ENCODE measurements at regions not wholly inside any gene's neighbourhood (a gene's known extent, or its start where the extent isn't known, plus 50 kb on each side); places are given as distances from the start of the nearest gene placed in this dataset.
A peak's percentile ranks its signal among the peaks of the same experiment; 100 is the strongest.
"Not testable (repeated sequence)": the region's sequence is repeated elsewhere in the genome, so short reads cannot be mapped to it uniquely, and the experiment has no call there.

DNA sequence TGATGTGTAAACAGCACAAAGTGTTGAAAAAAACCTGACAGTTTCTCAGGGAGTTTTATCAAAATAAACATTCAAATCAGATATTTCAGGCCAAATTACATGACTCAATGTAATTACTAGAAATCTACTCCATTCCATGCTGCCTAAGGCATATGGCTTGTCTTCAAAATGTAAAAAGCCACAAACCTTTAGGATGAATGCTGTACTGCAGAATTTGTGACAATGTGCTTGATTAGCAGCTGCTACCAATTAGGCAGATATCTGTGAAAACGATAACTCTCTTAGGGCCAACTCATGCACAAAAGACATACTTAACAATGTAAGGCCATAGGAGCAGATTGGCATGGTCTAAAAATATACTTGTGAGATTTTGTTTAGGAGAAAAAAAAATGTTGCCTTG lies 267.0 kb downstream of the DACT1 start:
- Histone ChIP-seq H3K9ac (ENCODE audit: low read depth, low read length) (no peak overlapping the region), H3K27me3 (ENCODE audit: insufficient read depth, low read length) (no peaks in the 10 kb centered on the region), H3K36me3 (ENCODE audit: insufficient read depth, low read length) (no peaks in the 10 kb centered on the region), H3K4me1 (ENCODE audit: insufficient read depth, low read length) (no peaks in the 10 kb centered on the region), H3K4me3 (ENCODE audit: low read length) (no peak overlapping the region), H3K9me3 (ENCODE audit: insufficient read depth, low read depth, low read length) (no peaks in the 10 kb centered on the region), H3K27ac (ENCODE audit: low read depth, low read length) (no peak overlapping the region)
- WGBS, result 82% methylated on average over 1 of the region's 1 CpG

DNA sequence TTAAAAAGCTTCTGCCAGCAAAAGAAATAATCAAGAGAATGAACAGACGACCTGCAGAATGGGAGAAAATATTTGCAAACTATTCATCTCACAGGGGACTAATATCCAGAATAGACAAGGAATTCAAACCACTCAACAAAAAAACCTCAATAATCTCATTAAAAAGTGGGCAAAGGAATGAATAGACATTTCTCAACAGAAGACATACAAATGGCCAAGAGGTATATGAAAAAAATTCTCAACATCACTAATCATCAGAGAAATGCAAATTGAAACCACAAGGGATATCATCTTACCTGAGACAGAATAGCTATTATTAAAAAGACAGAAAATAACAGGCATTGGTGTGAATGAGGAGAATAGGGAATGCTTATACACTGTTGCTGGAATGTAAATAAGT lies 270.0 kb downstream of the DACT1 start:
- Histone ChIP-seq H3K9ac (ENCODE audit: low read depth, low read length) (no peak overlapping the region), H3K4me3 (ENCODE audit: low read length) (no peak overlapping the region), H3K27ac (ENCODE audit: low read depth, low read length) (no peak overlapping the region), H3K36me3 (ENCODE audit: insufficient read depth, low read length) (no peaks in the 10 kb centered on the region), H3K9me3 (ENCODE audit: insufficient read depth, low read depth, low read length) (no peaks in the 10 kb centered on the region), H3K4me1 (ENCODE audit: insufficient read depth, low read length) (no peaks in the 10 kb centered on the region), H3K27me3 (ENCODE audit: insufficient read depth, low read length) (no peaks in the 10 kb centered on the region)
- 86% methylated on average over 1 of the region's 1 CpG for WGBS

GRCh38 chr14:58912287-58912686 lies 274.5 kb downstream of the DACT1 start:
- H3K36me3 ChIP-seq (ENCODE audit: insufficient read depth, low read length), result no peaks in the 10 kb centered on the region
- no peaks in the 10 kb centered on the region for H3K27me3 ChIP-seq (ENCODE audit: insufficient read depth, low read length)
- no peaks in the 10 kb centered on the region for H3K9me3 ChIP-seq (ENCODE audit: insufficient read depth, low read depth, low read length)
- WGBS, result 96% methylated on average over 5 of the region's 6 CpGs
- no peak overlapping the region for H3K27ac ChIP-seq (ENCODE audit: low read depth, low read length)
- no peak overlapping the region for H3K4me3 ChIP-seq (ENCODE audit: low read length)
- no peak overlapping the region for H3K9ac ChIP-seq (ENCODE audit: low read depth, low read length)
- no peaks in the 10 kb centered on the region for H3K4me1 ChIP-seq (ENCODE audit: insufficient read depth, low read length)

DNA sequence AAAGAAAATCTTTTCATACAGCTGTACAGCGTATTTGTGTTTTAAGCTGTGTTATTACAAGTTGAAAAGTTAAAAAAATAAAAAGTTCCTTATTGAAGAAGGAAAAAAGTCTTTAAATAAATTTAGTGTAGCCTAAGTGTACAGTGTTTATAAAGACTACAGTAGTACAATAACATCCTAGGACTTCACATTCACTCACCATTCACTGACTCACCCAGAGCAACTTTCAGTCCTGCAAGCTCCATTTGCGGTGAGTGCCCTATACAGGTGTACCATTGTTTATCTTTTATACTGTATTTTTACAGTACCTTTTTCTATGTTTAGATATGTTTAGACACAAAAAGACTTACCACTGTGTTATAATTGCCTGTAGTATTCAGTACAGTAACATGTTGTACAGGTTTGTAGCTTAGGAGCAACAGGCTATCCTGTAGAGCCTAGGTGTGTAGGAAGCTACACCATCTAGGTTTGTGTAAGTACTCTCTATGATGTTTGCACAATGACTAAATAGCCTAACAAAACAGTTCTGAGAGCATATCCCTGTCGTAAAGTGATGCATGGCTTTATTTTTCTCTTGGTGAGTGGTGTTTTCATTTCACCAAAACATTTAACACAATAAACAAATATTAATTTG lies 275.2 kb downstream of the DACT1 start:
- 100% methylated on average over 1 of the region's 3 CpGs for WGBS
- Histone ChIP-seq H3K4me1 (ENCODE audit: insufficient read depth, low read length) (no peaks in the 10 kb centered on the region), H3K27me3 (ENCODE audit: insufficient read depth, low read length) (no peaks in the 10 kb centered on the region), H3K36me3 (ENCODE audit: insufficient read depth, low read length) (no peaks in the 10 kb centered on the region), H3K4me3 (ENCODE audit: low read length) (no peak overlapping the region), H3K9me3 (ENCODE audit: insufficient read depth, low read depth, low read length) (no peaks in the 10 kb centered on the region), H3K27ac (ENCODE audit: low read depth, low read length) (no peak overlapping the region), H3K9ac (ENCODE audit: low read depth, low read length) (no peak overlapping the region)

DNA sequence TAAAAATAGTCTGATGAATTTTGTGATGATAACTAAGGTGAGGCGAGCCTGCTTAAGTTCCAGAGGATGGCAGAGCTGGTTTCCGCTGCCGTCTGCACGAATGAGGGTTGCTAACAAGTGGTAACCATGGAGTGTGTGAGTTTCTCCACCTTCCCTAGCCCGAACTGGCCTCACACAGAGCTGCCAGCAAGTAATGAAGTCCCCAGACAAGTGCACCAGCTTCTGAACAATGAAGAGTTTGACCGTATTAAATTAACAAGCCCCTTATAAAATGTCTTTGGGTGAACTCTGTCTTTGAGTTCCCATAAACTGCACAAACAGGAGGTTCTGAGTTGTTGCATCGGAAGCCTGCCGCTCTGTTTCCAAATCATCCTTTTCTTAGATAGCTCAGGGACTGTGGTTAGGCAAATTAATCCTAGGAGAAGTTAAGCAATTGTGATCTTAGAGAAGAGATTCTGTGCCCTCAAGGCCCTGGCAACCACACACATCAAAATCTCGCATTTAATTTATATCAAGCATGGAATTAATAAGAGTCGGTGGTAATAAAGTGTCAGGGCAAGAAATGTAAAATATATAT lies 274.1 kb upstream of the DAAM1 start:
- no peak overlapping the region for H3K4me3 ChIP-seq (ENCODE audit: low read length)
- H3K4me1 ChIP-seq (ENCODE audit: insufficient read depth, low read length), result no peaks in the 10 kb centered on the region
- WGBS, result 84% methylated on average over 8 of the region's 10 CpGs
- H3K9ac ChIP-seq (ENCODE audit: low read depth, low read length), result no peak overlapping the region
- no peaks in the 10 kb centered on the region for H3K27me3 ChIP-seq (ENCODE audit: insufficient read depth, low read length)
- no peak overlapping the region for H3K27ac ChIP-seq (ENCODE audit: low read depth, low read length)
- H3K9me3 ChIP-seq (ENCODE audit: insufficient read depth, low read depth, low read length), result no peaks in the 10 kb centered on the region
- H3K36me3 ChIP-seq (ENCODE audit: insufficient read depth, low read length), result no peaks in the 10 kb centered on the region

- Histone ChIP-seq H3K27ac (ENCODE audit: low read depth, low read length) (no peak overlapping the region), H3K36me3 (ENCODE audit: insufficient read depth, low read length) (no peaks in the 10 kb centered on the region), H3K4me3 (ENCODE audit: low read length) (no peak overlapping the region), H3K9ac (ENCODE audit: low read depth, low read length) (no peak overlapping the region), H3K27me3 (ENCODE audit: insufficient read depth, low read length) (no peaks in the 10 kb centered on the region), H3K9me3 (ENCODE audit: insufficient read depth, low read depth, low read length) (no peaks in the 10 kb centered on the region), H3K4me1 (ENCODE audit: insufficient read depth, low read length) (no peaks in the 10 kb centered on the region)
- WGBS, result 94% methylated on average over 2 of the region's 2 CpGs
Observed at GRCh38 chr14:58915646-58916045, 272.8 kb upstream of the DAAM1 start.

DNA sequence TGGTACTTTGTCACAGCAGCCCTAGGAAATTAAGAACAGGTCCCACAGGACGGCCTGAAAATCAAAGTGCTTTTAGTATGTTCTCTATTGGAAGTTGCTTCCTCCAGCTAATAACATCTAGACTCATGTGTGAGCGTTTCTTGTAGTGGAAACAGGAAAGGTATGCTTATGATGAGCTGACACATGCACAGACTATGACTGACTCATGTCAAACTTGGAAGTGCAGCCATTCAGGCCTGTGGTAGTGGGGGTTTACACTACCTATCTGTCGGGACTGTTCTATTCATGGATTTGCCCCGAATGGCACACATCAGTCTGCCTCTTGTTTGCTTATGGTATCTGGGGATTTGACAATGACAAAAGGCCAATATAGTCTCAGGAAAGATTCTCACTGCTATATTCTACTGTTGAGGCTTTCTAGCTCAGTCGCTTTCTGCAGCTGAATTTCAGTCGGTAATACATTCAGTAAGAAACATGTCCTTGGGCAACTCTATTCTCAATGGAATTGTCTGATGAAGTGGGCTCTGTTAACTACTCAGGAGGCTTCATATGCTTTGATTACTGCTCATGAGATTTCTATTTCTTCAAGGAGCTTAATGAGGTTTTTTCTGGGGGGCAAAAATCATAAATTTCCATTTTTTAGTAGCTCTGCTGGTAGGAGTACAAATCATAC lies 270.3 kb upstream of the DAAM1 start:
- Histone ChIP-seq H3K4me1 (ENCODE audit: insufficient read depth, low read length) (no peaks in the 10 kb centered on the region), H3K27ac (ENCODE audit: low read depth, low read length) (no peak overlapping the region), H3K36me3 (ENCODE audit: insufficient read depth, low read length) (no peaks in the 10 kb centered on the region), H3K4me3 (ENCODE audit: low read length) (no peak overlapping the region), H3K9me3 (ENCODE audit: insufficient read depth, low read depth, low read length) (no peaks in the 10 kb centered on the region), H3K27me3 (ENCODE audit: insufficient read depth, low read length) (no peaks in the 10 kb centered on the region), H3K9ac (ENCODE audit: low read depth, low read length) (no peak overlapping the region)
- WGBS, result 92% methylated on average over 6 of the region's 6 CpGs

- 92% methylated on average over 6 of the region's 6 CpGs for WGBS
- Histone ChIP-seq H3K36me3 (ENCODE audit: insufficient read depth, low read length) (no peaks in the 10 kb centered on the region), H3K9ac (ENCODE audit: low read depth, low read length) (no peak overlapping the region), H3K4me3 (ENCODE audit: low read length) (no peak overlapping the region), H3K9me3 (ENCODE audit: insufficient read depth, low read depth, low read length) (no peaks in the 10 kb centered on the region), H3K4me1 (ENCODE audit: insufficient read depth, low read length) (peaks cover 3% of the 10 kb centered on the region; the same call in 1 of the 2 replicates), H3K27me3 (ENCODE audit: insufficient read depth, low read length) (no peaks in the 10 kb centered on the region), H3K27ac (ENCODE audit: low read depth, low read length) (no peak overlapping the region)
Observed at GRCh38 chr14:58919217-58919616, 269.2 kb upstream of the DAAM1 start.

GRCh38 chr14:58920230-58920629 lies 268.2 kb upstream of the DAAM1 start:
- H3K4me3 ChIP-seq (ENCODE audit: low read length), result no peak overlapping the region
- 89% methylated on average over 3 of the region's 3 CpGs for WGBS
- no peaks in the 10 kb centered on the region for H3K27me3 ChIP-seq (ENCODE audit: insufficient read depth, low read length)
- no peaks in the 10 kb centered on the region for H3K9me3 ChIP-seq (ENCODE audit: insufficient read depth, low read depth, low read length)
- peaks cover 3% of the 10 kb centered on the region; the same call in 1 of the 2 replicates for H3K4me1 ChIP-seq (ENCODE audit: insufficient read depth, low read length)
- H3K9ac ChIP-seq (ENCODE audit: low read depth, low read length), result no peak overlapping the region
- H3K27ac ChIP-seq (ENCODE audit: low read depth, low read length), result no peak overlapping the region
- H3K36me3 ChIP-seq (ENCODE audit: insufficient read depth, low read length), result no peaks in the 10 kb centered on the region

- H3K4me3 ChIP-seq (ENCODE audit: low read length); H3K4me1 ChIP-seq (ENCODE audit: insufficient read depth, low read length); H3K9me3 ChIP-seq (ENCODE audit: insufficient read depth, low read depth, low read length); H3K27ac ChIP-seq (ENCODE audit: low read depth, low read length); H3K36me3 ChIP-seq (ENCODE audit: insufficient read depth, low read length); H3K27me3 ChIP-seq (ENCODE audit: insufficient read depth, low read length); H3K9ac ChIP-seq (ENCODE audit: low read depth, low read length): not testable (repeated sequence)
- 95% methylated on average over 2 of the region's 3 CpGs for WGBS
Observed at GRCh38 chr14:58922201-58922940, 266.1 kb upstream of the DAAM1 start.

- Histone ChIP-seq H3K27me3 (ENCODE audit: insufficient read depth, low read length) (no peaks in the 10 kb centered on the region), H3K9me3 (ENCODE audit: insufficient read depth, low read depth, low read length) (no peaks in the 10 kb centered on the region), H3K4me3 (ENCODE audit: low read length) (no peak overlapping the region), H3K36me3 (ENCODE audit: insufficient read depth, low read length) (no peaks in the 10 kb centered on the region), H3K4me1 (ENCODE audit: insufficient read depth, low read length) (peaks cover 3% of the 10 kb centered on the region; the same call in 1 of the 2 replicates), H3K9ac (ENCODE audit: low read depth, low read length) (no peak overlapping the region), H3K27ac (ENCODE audit: low read depth, low read length) (peak overlapping the region; percentile 47; the same call in 1 of the 2 replicates)
- 85% methylated on average over 7 of the region's 7 CpGs for WGBS
Observed at GRCh38 chr14:58923751-58924405, 264.6 kb upstream of the DAAM1 start.

Data from HUES64 (cell line).